MCF 10A (cell line): ENCODE measurements at regions not wholly inside any gene's neighbourhood (a gene's known extent, or its start where the extent isn't known, plus 50 kb on each side); places are given as distances from the start of the nearest gene placed in this dataset.

Experiments
- BruUV-seq: library from RNA; stranded (reverse); fragments of 400-500 nt; replicated peaks from 2 replicates; lab custom pipeline; 2021; lab: Mats Ljungman, UMichigan
- CTCF ChIA-PET: fragments of 300-600 bp; sonication (Branson Sonifier 250); formaldehyde crosslinking; extraction: SDS; loops from one replicate; lab custom pipeline; 2021; ENCODE audit warnings: antibody characterized with exemption, inconsistent platforms; lab: Yijun Ruan, JAX
- POLR2A ChIA-PET: fragments of 300-600, 350-650 bp; sonication (Branson Sonifier 250); formaldehyde crosslinking; extraction: SDS; loops from one replicate; lab custom pipeline; 2020; ENCODE audit warnings: antibody characterized with exemption, inconsistent platforms; lab: Yijun Ruan, JAX
- DNase-seq: peaks from one replicate; pipeline ENCODE4 v3.0.0-alpha.2; 2018; ENCODE audit not compliant: unreplicated experiment
- H3K27ac Mint-ChIP-seq: one replicate; pipeline ENCODE4 v1.8.0; 2022; ENCODE audit warnings: mild to moderate bottlenecking, low read depth, mixed read lengths; ENCODE audit not compliant: unreplicated experiment
- H3K27me3 Mint-ChIP-seq: one replicate; pipeline ENCODE4 v1.8.0; 2022; ENCODE audit warnings: mixed read lengths; ENCODE audit not compliant: insufficient read depth, unreplicated experiment
- H3K36me3 Mint-ChIP-seq: one replicate; pipeline ENCODE4 v1.8.0; 2022; ENCODE audit warnings: mild to moderate bottlenecking, moderate library complexity, mixed read lengths; ENCODE audit not compliant: insufficient read depth, unreplicated experiment
- H3K4me1 Mint-ChIP-seq: one replicate; pipeline ENCODE4 v1.8.0; 2022; ENCODE audit warnings: mixed read lengths; ENCODE audit not compliant: insufficient read depth, unreplicated experiment
- H3K4me3 Mint-ChIP-seq: one replicate; pipeline ENCODE4 v1.8.0; 2022; ENCODE audit warnings: mild to moderate bottlenecking, moderate library complexity, mixed read lengths; ENCODE audit not compliant: unreplicated experiment
- H3K9me3 Mint-ChIP-seq: one replicate; pipeline ENCODE4 v1.8.0; 2022; ENCODE audit warnings: mixed read lengths; ENCODE audit not compliant: unreplicated experiment
- intact Hi-C: fragments of 100-400 bp; cut with micrococcal nuclease; formaldehyde crosslinking; loops from 2 replicates; pipeline ENCODE4 v1.14.1; 2022
- TF ChIP-seq, protein P1 (sequence below): fragments of 200-600 bp; IDR thresholded peaks from one replicate; pipeline ENCODE4 v1.8.0; 2022; ENCODE audit warnings: antibody characterized with exemption, mild to moderate bottlenecking; ENCODE audit not compliant: unreplicated experiment

DNA sequence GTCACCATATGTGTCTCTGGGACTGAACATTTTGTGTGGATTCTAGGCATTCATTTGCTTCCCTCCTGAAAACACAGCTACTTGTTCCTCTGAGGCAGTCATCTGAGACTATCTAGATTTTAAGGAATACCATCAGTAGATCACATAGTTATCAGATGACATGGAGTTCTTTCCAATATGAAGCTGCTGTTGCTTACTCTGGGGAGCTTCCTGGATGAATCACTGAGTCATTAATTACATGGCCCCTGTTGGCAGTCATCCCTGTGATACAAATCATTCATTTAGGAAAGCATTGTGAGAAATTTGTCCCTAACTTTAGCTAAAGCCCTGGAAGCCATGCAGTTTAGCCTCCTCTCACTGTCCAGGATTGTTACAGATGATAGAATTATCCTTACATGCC, 98.2 kb upstream of the ARSJ start:
- Mint-ChIP-seq H3K4me1 (peaks cover 9% of the 10 kb centered on the region), H3K27me3 (no peaks in the 10 kb centered on the region), H3K36me3 (no peaks in the 10 kb centered on the region), H3K27ac (peak overlapping the region; percentile 23), H3K9me3 (peaks cover 9% of the 10 kb centered on the region), H3K4me3 (no peak overlapping the region)
- intact Hi-C loops: no loop called here
- ChIA-PET CTCF (no interaction called here), POLR2A (interaction anchor here (1.4 kb wide), 1 partner anchor 319 kb away, joined by 4 read pairs; no protein-coding TSS in a partner anchor)
- no TSS peak for BruUV-seq
- peak; percentile 74 for DNase-seq
- TF ChIP-seq, protein P1, sequence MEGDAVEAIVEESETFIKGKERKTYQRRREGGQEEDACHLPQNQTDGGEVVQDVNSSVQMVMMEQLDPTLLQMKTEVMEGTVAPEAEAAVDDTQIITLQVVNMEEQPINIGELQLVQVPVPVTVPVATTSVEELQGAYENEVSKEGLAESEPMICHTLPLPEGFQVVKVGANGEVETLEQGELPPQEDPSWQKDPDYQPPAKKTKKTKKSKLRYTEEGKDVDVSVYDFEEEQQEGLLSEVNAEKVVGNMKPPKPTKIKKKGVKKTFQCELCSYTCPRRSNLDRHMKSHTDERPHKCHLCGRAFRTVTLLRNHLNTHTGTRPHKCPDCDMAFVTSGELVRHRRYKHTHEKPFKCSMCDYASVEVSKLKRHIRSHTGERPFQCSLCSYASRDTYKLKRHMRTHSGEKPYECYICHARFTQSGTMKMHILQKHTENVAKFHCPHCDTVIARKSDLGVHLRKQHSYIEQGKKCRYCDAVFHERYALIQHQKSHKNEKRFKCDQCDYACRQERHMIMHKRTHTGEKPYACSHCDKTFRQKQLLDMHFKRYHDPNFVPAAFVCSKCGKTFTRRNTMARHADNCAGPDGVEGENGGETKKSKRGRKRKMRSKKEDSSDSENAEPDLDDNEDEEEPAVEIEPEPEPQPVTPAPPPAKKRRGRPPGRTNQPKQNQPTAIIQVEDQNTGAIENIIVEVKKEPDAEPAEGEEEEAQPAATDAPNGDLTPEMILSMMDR: no peak

DNA sequence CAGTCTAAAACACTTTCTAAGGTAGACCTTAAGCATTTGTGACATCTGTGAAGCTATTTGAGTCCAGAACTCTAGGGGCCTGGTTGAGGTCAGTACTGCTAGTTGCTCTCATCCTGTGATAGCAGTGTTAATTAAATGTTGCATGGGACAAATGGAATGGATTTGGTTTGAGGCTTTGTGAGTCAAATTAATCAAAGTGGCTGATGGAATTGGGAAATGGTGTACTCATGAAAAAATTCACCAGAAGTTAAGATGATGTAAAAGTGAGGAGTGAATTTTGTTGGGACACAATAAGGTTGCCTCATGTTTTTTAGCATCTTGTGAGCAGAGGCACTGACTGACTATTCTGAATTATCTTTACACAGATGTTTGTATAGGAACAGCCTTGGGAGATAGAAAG, 99.2 kb upstream of the ARSJ start:
- no peak for DNase-seq
- Mint-ChIP-seq H3K27me3 (no peaks in the 10 kb centered on the region), H3K4me3 (no peak overlapping the region), H3K4me1 (peaks cover 9% of the 10 kb centered on the region), H3K9me3 (peaks cover 1% of the 10 kb centered on the region), H3K36me3 (no peaks in the 10 kb centered on the region), H3K27ac (no peak overlapping the region)
- no TSS peak for BruUV-seq
- ChIA-PET POLR2A (no interaction called here), CTCF (no interaction called here)
- intact Hi-C loops: no loop called here
- TF ChIP-seq, protein P1: no peak

DNA sequence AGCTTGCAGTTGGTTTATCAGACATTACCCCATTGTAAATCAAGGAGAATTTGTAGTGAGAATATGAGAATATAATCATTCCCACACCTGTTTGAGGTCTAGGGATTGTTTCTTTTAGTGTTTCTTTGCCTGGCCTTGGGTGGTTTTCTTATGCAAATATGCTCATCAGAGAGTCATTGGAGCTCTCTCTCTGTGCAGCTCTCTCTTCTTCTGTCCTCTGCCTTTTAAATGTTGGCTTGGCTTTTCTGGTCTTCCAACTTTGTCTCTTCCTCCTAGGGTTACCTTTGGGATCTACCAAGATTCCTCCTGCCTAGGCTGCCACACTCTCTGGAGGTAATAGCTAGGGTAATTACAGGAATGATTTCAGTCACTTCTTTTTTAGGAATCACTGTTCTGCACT, 102.3 kb upstream of the ARSJ start:
- intact Hi-C loops: no loop called here
- no TSS peak for BruUV-seq
- peaks cover 9% of the 10 kb centered on the region for H3K4me1 Mint-ChIP-seq
- no peak for DNase-seq
- TF ChIP-seq, protein P1: no peak
- CTCF ChIA-PET: interaction anchor here (0.6 to 1.2 kb wide), 2 partner anchors 10 to 50 kb away, joined by 4 read pairs; no protein-coding TSS in a partner anchor
- POLR2A ChIA-PET: interaction anchor here (0.6 kb wide), 1 partner anchor 317 kb away, joined by 3 read pairs; no protein-coding TSS in a partner anchor
- no peaks in the 10 kb centered on the region for H3K36me3 Mint-ChIP-seq
- H3K27ac Mint-ChIP-seq: no peak overlapping the region
- H3K27me3 Mint-ChIP-seq: no peaks in the 10 kb centered on the region
- no peak overlapping the region for H3K4me3 Mint-ChIP-seq
- no peaks in the 10 kb centered on the region for H3K9me3 Mint-ChIP-seq

DNA sequence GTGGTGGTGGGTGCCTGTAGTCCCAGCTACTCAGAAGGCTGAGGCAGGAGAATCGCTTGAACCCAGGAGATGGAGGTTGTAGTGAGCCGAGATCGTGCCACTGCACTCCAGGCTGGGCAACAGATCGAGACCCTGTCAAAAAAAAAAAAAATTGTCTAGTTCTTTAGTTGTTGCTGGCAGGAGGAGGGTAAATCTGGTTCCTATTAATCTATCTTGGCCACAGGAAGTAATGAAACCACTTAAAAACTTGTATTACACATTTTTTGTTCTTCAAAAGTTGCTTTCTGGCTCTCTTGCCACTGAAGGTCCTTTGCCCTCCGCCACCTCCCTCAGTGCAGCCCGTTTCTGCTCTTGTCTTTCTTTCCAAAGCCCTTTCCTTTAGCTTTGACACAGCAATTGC, 102.9 kb upstream of the ARSJ start:
- no peak overlapping the region for H3K4me3 Mint-ChIP-seq
- TF ChIP-seq, protein P1: no peak
- no TSS peak for BruUV-seq
- peaks cover 8% of the 10 kb centered on the region for H3K4me1 Mint-ChIP-seq
- H3K36me3 Mint-ChIP-seq: no peaks in the 10 kb centered on the region
- no peaks in the 10 kb centered on the region for H3K27me3 Mint-ChIP-seq
- ChIA-PET CTCF (interaction anchor here (0.6 kb wide), 2 partner anchors 50 to 233 kb away, joined by 3 to 4 read pairs; no protein-coding TSS in a partner anchor), POLR2A (interaction anchor here (0.6 kb wide), 2 partner anchors 318 to 657 kb away, joined by 3 read pairs; no protein-coding TSS in a partner anchor)
- no peak overlapping the region for H3K27ac Mint-ChIP-seq
- no peaks in the 10 kb centered on the region for H3K9me3 Mint-ChIP-seq
- no peak for DNase-seq
- intact Hi-C loops: no loop called here
